HG02870 (cell line): ENCODE measurements at regions not wholly inside any gene's neighbourhood (a gene's known extent, or its start where the extent isn't known, plus 50 kb on each side); places are given as distances from the start of the nearest gene placed in this dataset.
"Not testable (repeated sequence)": the region's sequence is repeated elsewhere in the genome, so short reads cannot be mapped to it uniquely, and the experiment has no call there.

Source experiments
- ATAC-seq: cut with Tn5 transposase; IDR thresholded peaks from one replicate; pipeline ENCODE4 v1.9.1; 2021; ENCODE audit warnings: mild to moderate bottlenecking, moderate library complexity; ENCODE audit not compliant: unreplicated experiment

DNA sequence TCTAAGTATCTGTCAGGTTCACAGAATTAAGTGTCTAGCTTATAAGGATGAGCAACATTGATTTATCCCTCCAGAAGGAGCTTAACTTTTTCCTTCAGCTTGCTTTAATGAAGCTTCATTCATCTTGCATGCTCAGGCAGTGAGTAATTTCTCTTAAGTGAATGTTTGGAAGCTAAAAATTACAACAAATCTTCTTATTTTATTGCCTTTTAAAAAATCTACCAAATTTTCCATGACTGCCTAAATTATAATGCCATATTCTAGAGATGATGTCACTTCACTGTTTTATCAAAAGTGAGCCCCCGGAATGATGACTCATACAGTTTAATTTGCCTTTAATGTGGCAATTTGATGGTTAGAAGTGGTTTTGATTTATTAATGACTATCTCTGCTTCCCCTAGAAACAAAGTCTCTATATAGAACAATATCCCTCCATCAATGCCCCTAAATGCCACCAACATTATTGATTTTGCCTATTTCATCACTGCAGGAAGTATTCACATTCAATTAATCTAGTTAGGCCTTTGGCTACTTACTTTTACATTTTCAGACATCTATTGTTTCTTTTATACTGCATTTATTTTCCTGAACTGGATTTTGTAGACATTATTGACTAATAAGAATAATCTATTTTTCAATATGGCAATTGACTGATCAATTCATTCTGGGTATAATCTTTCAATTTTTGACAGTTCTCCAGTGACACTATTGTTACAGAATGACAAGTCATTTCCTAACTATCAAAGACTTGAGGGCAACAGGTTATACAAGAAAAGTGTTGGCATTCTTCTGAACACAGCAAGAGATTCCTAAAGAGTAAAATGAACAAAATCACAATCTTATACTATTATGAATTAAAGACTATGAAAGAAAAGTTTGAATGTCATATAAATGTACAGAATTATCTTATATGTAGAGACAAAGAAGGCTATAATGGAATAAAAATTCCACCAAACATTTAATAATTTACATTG, 139.3 kb upstream of the ODAD2 start:
- ATAC-seq, result no peak

DNA sequence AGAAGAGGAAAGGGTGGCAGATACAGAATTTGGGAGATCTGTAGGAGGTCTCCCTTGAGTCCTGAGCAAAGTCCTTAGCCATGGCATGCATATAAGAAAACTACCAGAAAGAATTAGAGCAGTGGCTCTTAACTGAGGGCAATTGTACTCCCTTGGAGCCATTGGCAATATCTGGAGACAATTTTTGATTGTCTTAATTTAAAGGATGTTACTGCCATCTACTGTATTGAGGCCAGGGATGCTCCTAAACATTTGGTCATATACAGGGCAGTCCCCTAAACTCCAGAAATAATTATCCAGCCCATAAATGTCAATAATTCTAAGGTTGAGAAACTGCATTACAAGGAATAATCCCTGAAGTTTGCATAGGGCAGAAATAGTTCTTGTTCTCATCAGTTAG, 136.4 kb upstream of the ODAD2 start:
- ATAC-seq, result no peak

DNA sequence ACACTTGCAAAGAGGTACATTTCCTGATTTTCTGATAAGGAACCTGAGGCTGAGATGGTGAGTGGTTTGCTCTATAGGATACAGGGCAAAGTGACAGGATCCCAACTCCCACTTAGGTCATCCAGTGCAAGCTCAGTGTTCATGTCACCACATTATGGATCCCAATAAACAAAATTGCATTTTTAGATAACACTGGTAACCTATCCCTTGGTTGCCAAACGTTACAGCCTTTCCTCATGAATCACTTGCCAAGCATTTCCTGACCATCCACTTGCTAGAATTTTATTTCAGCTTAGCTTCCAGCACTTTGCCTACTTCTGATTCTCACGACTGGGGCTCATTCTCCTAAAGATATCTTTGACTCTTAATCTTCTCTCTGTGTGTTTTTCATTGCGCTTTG, 131.4 kb upstream of the ODAD2 start:
- no peak for ATAC-seq

DNA sequence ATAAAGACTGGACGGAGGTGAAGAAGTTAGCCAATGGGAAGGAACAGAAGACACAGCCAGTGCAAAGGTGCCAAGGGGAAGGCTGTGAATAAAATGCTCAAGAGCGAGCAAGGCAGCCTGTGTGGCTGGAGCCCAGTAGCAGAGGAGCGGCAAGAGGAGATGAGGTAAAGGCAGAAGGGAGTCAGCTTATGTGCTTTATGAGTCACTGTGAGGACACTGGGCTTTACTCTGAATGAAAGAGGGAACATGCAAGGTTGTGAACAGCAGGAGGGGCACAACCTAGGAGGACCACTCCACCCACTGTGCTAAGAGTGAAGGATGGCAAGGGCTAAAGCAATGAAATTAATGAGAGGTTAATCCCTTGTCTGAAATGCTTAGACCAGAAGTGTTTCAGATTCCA, 129.0 kb upstream of the ODAD2 start:
- ATAC-seq, result no peak

DNA sequence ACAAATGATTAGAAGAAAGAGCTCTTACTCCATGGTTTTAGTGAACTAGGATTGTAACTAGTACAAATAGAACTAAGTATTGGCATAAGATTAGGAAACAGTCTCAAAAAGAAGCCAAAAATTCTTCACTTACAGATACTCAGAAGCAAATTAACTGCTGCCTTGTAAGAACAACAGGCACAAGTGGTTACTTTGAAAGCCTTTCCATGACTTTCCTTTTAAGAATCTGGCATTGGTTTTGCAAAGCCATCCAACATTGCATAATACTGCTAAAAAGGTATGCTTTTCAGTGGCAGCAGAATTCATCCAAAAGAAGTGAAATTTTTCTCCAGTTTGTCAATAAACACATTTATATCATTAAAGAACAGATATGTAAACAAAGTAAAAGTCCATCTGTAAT, 126.8 kb upstream of the ODAD2 start:
- no peak for ATAC-seq

DNA sequence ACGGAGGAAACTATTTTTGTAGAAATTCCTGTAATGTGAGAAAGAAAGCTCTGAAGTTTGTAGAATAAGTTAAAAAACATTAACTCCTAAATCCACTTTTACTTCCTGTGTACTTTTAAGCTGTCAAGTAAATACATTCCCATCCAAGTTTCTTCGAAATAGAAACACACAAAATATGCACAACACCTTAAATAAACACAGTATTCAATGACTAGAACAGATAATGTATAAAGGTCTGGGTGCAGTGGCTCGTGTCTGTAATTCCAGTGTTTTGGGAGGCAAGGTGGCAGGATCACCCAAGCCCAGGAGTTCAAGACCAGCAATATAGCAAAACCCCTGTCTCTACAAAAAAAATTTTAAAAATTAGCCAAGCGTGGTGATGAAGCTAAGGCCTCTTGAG, 121.9 kb upstream of the ODAD2 start:
- ATAC-seq, result no peak

DNA sequence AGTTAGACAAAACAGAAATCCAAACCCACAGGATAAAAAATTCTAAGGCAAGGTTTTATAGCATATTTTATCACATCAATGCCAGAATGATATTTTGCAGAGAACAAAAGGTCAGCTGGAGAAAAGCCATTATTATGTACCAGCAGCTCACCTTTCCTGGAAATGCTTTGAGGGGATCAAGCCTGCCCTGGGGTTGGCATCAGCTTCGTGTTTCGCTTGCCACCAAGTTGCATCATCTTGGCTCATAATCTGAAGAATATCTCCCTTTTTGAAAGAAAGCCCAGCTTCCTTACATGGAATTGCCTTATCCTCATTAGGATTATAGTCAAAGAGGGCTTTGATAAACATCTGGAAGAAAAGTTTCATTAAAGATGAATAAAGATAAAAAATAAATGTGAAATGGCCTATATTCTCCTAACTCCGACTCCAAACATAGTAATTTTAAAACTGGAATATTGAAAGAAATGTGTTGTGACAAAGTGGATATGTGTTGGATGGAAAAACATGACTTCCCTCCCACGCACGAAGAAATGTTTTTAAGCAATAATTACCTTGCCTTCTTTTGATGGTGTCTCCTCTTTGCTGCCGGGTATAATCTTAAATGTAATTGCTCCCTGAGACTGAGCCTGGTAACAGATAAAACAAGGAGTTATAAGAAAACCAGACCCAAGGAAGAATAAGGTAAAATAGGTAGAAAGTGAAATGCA, 121.3 kb upstream of the ODAD2 start:
- no peak for ATAC-seq

DNA sequence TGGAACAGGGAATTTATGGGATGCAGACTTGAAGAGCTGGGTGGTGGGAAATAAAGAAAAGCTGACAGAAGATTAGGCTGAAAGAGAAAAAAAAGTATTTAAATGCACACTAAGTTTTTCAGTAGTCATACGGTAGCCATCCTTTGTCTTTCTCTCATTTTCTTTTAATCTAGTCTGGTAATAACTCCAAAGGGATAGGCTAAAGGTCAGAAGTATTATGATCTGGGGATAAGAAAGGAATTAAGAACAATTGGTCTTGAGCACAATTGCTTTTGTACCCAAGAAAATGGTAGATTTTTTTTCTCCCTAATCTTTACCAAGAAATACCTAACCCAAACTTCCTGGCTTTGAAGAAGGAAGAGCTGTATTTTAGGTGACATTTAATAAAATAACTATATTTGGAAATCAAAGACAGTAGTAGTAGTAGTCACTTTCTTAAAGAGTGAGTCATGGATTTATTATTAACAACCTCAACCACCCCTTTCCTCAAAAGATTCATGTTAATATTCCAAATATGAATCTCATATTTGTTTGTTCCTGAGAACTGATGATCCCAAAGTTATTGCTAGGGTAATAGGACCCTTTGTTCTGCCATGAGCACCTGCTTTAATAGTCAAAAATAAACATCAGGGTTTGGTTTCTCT, 120.2 kb upstream of the ODAD2 start:
- no peak for ATAC-seq

DNA sequence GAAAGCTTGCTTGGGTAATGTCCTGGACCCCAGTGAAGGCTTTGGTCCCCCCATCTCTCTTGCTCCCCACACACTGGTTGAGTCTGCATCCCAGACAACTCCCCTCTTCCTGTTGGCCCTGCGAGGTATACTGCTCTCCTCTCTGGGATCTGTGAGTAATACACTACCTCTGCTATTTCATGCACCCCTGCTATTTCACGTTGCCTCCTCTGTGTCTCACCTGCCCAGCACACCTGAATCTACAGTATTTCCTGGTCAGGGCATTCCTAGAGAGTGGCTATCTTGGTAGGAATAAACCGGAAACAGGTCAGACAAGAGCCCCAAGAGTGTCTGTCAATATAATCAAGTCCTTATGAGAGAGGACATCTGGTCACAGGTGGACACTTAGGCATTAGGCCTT, 114.3 kb upstream of the ODAD2 start:
- no peak for ATAC-seq

DNA sequence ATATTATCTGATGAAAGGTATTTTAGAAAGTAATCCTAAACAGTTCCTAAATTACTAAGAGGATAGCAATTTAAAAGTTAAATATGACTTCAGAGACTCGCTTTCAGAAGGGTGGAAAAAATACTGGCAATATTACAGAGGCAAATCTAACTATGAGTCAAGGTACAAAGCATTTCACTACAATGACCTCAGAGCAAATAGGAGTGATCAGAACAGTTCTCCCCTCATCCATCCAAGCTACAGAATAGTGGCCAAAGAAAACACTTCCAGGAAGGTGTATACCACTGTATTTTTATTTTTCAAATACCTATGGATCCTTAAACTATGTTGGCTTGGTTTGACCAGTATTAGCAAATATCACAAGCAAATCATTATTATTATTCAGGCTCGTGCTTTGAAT, 112.8 kb upstream of the ODAD2 start:
- no peak for ATAC-seq

DNA sequence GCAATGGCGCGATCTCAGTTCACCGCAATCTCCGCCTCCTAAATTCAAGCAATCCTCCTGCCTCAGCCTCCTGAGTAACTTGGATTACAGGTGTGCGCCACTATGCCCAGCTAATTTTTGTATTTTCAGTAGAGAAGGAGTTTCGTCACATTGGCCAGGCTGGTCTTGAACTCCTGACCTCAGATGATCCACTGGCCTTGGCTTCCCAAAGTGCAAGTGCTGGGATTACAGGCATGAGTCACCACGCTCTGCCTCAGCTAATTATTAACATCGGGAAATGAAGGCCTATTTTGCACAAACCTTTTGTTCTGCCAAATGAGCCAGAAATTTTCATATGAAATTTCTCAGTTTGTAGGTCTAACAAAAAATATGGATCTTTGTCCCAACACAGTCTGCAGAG, 106.7 kb upstream of the ODAD2 start:
- ATAC-seq, result no peak

DNA sequence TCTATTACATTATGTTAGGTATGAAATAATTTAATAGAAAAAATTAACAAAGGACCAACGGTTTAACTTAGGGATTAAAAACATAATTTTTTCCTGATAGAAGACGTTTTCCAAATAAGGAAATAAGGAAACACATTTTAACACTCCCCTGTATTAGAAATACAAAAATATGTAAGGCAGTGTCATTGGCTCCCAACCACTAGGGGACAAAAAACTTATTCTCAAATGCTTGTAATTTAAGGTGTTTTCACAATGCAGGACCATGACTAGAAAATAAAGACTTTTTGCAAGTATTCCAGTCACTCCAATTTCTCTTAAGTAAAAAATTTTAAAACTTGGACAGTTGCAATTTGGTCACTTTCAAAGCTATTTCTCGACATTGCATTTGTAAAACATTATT, 98.8 kb upstream of the ODAD2 start:
- no peak for ATAC-seq

DNA sequence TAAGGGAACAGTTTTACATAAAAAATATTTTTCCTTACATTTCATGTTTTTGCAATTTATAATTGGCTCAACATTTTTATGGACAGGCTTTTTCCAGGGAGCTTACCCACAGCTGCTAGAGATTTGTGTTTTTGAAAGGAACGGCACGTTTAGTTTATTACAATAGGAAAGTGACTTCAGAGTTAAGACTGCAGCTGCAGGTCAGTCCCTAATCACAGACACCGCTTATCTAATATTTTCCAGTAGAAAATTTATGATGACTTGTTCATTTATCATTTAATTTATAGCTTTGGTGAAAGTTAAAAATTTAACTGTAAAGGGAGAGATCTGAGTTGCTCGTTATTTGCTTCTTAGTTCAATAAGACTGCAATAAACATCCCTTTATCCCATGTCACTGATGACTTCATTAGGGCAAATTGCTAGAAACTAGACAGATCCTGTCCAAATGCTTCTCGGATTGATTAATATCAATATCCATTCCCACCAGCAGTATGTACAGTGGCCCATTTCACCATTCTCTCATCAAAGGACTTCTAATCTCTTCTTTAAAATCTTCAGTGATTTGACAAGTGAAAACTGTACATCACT, 97.0 kb upstream of the ODAD2 start:
- no peak for ATAC-seq

DNA sequence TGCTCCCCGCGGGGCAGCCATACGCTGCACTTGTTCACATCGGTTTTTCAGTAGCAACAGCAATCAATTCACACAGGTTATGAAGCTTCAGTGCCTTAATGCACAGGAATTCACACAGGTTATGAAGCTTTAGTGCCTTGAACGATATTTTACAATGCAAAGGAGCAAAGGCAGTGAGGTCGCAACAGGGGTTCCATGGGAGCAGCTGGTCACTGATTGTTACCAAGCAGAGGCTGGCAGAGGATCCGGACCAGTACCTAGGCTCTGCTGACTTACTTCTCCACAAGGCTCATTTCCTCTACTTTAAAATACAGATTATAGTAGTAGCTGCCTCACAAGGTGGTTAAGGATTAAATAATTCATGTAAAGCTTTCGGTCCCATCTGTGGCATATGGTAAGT, 95.2 kb upstream of the ODAD2 start:
- no peak for ATAC-seq

DNA sequence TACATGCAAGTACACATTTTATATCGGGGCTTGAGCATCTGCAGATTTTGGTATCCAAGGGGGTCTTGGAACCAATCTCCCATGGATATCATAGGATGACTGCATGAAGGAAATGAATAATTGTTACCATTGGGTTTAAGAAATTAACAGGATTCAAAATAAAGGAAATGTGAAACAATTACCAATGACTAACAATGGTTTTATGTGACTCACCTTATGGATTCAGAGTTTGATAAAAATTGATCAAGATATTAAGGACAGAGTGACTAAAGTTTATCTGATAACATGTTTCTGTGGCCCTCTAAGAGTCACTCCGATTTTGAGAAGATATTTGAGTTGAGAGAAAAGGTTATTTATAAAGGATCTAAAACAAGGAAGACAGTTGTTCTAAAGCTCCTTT, 93.0 kb upstream of the ODAD2 start:
- ATAC-seq, result no peak

DNA sequence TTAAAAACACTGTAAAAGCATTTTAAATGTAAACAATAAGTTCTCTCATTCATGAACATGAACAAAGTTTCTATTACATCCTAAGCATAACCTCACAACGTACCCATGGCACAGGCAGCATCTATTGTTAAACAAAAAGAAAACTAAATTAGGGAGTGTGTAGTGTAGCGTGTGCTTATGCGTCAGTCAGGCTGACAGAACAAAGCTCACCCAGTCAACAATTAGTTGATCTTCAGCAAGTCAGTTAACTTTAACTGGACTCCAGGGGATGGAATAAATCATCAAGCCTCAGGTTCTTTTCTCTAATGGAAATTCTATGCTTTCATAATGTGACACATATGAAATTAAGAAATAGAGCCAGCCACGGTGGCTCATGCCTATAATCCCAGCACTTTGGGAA, 91.6 kb upstream of the ODAD2 start:
- ATAC-seq, result no peak

DNA sequence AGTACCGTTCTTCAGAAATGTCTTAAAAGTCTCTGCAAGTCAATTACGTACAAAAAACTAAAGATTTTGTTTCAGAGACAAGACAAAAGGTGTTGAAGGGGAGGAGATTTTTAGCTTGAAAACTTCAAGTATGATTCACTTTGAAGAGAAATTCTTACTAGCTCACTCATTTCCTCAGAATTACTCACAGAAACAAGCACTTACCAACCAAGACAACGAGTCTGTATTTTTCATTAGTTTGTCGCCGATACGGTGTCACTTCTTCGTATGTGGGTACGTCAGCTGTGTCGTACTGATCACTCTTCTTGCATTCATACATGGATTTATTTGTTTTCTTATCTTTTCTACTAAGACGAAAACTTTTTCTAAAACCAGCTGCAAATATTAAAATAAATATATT, 90.6 kb upstream of the ODAD2 start:
- no peak for ATAC-seq

DNA sequence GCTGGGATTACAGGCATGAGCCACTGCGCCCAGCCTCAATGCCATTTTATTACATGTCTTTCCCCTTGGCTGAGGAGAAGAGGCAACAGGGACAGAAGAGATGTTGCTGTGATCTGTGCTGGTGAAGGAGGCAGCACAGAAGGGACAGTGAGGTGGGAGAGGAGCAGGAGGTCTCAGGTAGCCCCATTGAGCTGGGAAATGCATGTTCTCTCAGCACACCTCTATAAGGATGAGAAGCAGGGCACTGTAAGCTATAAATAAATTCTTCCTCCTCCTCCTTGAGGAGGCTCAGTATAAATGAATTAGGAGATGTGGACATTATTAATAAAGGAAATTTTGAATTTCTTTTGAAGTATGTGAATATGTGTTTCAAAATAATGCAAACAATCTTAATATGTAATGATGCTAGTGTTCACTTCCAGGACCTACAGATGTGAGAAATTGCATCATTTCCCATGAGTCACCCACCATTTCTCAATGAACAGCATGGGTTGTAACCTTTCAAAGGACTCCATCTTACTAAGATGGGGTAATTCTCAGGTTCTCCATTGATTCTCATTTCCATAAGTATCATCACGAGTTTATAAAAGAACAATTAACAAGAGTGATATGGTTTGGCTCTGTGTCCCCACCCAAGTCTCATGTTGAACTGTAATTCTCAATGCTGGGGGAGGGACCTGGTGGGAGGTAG, 88.9 kb upstream of the ODAD2 start:
- ATAC-seq, result no peak

DNA sequence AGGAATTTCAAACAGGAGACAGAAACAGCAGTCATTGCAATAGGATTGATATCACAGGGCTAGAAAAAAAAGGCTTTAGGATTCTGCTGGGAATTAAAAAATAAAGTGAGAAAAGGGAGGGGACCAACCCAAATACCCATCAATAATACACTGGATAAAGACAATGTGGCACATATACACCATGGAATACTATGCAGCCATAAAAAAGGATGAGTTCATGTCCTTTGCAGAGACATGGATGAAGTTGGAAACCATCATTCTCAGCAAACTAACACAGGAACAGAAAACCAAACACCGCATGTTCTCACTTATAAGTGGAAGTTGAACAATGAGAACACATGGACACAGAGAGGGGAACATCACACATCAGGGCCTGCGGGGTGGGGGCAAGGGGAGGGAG, 86.9 kb upstream of the ODAD2 start:
- ATAC-seq, result not testable (repeated sequence)

DNA sequence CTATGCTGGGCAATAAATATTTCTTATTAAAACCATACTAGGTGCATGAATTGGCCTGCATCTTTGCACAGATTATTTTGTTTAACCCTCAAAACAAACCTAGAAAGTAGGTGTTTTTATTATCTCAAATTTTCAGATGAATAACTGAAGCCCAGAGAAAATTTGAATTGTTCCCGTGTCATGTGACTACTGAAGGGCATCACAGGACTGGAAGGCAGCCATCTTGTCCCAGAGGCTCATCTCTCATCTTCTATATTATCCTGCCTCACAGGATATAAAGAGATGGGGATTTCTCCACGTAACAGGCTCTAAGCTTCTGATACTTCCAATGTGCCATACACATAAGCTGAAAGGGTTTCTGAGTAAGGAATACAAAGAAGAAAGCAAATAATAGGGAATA, 84.0 kb upstream of the ODAD2 start:
- ATAC-seq, result no peak

DNA sequence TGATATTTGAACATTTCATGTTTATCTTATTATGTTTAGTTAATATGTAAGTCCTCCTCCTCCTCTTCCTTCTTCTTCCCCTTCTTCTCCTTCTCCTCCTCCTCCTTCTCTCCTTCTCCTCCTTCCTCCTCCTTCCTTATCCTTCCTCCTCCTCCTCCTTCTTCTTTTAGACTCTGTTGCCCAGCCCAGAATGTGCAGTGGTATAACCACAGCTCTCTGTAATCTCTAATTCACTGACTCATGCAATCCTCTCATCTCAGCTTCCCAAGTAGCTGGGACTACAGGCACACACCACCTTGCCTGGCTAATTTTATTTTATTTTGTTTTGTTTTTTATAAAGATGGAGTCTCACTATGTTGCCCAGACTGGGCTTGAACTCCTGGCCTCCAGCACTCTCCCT, 83.4 kb upstream of the ODAD2 start:
- ATAC-seq, result no peak
